RWPE1 (cell line): ENCODE measurements at regions not wholly inside any gene's neighbourhood (a gene's known extent, or its start where the extent isn't known, plus 50 kb on each side); places are given as distances from the start of the nearest gene placed in this dataset.

Experiments
- CTCF ChIA-PET: fragments of 350-600 bp; sonication (Branson Sonifier 250); formaldehyde crosslinking; extraction: SDS; loops from one replicate; lab custom pipeline; 2021; lab: Yijun Ruan, JAX
- POLR2A ChIA-PET: fragments of 400-600 bp; formaldehyde crosslinking; extraction: SDS; loops from one replicate; lab custom pipeline; 2020; ENCODE audit warnings: antibody characterized with exemption; ENCODE audit not compliant: low non-redundant PET; lab: Yijun Ruan, JAX
- DNase-seq: peaks from one replicate; pipeline ENCODE4 v3.0.0; 2012; ENCODE audit warnings: low spot score
- H3K27ac ChIP-seq: fragments of 450-650 bp; 2 replicates; pipeline ENCODE4 v1.5.1; 2017
- CTCF ChIP-seq: fragments of 450-650 bp; conservative IDR thresholded peaks from 2 replicates; pipeline ENCODE4 v1.5.1; 2017; ENCODE audit warnings: low read depth, mild to moderate bottlenecking

DNA sequence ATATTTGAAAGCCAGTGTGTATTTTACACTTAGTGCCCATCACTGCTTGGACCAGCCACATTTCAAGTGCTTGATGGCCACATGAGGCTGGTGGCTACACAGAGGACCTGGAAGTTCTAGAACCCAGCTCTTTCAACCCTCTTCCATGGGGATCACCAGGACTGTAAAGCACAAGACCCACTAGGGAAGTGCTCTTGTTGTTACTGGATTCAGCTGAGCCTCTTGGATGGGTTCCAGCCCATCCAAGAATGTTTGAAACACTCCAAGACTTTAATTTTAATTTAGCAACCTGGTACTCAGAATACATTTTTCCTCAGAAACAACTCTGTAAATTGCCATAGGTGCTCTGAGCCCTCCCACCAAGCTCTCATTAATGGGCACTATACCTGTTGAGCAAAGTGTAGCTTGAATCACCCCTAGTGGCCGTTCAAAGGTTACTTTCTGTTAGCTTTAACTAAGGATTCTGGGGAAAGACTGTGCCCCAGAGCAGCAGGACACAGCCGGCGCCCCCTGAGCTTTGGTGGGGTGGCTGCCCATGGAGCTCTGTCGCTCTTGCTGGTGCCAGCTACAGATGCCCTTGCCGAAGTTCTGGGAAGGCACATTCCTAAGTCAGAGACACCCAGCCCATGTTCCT, 212.4 kb downstream of the HSD17B3 start:
- TF ChIP-seq CTCF: no peak
- CTCF ChIA-PET: no interaction called here
- POLR2A ChIA-PET: no interaction called here
- DNase-seq: no peak
- no peak overlapping the region for H3K27ac ChIP-seq

GRCh38 chr9:96088510-96088909, 213.0 kb downstream of the ERCC6L2 start:
- CTCF ChIA-PET: interaction anchor here (0.5 to 0.7 kb wide), 3 partner anchors 17 to 130 kb away, joined by 3 to 5 read pairs (median 3); no protein-coding TSS in a partner anchor
- DNase-seq: no peak

DNA sequence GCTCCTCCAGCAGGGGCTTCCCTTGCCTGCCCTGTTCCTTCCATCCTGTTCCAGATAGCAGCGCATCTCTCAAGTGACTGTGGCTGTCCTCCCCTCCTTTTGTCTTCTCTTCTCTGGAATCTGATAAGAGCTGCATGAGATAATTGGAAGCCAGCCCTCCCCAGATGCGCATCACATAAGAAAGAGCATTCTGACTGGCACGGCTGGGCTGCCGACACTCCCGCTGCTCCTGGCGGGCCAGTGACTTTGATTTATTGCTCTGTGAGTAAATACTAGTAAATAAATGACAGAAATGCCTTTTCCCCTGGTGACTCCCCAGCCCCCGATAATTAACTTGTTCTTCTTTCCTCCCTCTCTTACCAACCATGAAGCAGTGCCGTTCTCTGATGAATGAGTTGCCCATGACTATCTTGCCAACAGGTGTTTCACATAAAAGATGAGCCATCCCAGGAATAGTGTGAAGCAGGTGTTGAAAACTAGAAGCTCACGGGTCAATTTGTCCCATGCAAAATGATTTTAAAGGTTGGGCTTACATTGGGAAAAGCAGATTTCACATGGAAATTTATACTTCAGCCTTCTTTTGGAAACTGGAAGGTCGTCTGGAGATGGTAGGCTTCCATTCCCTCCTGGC, 212.3 kb downstream of the ERCC6L2 start:
- no peak for TF ChIP-seq CTCF
- ChIA-PET POLR2A (no interaction called here), CTCF (no interaction called here)
- no peak overlapping the region for H3K27ac ChIP-seq
- no peak for DNase-seq

More at GRCh38 chr9:96088510-96088909, 213.0 kb downstream of the ERCC6L2 start:
- POLR2A ChIA-PET: no interaction called here
- TF ChIP-seq CTCF: no peak
- H3K27ac ChIP-seq: no peak overlapping the region

DNA sequence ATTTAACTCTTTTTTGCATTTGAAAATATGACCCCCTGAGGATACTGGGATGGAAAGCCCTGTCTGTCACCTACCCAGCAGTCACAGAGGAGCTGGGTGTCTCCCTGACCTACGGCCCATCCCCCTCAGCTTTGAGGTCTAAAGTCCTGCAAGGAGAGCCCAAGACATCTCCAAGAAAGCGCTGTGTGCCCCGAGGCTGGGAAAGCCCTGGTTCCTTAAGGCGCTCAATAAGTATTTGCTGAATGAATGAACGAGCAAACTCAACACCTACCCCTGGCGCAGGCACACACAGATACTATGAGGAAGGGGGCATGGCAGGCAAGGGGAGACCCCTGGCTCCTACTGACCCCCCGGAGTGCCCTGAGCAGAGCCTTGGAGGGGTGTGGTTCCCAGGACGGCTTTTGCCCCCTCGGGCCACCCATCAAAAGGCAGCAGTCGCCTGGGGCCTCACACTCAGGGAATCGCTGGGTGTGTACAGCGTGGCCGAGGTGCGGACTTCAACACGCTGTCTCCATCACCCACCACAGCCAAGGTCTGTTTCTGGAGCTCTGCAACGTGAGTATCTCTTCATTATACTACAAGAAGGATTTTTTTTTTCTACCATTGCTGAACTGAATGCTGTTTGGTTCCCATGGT, 211.6 kb downstream of the ERCC6L2 start:
- no peak overlapping the region for H3K27ac ChIP-seq
- TF ChIP-seq CTCF: no peak
- DNase-seq: no peak
- CTCF ChIA-PET: no interaction called here
- POLR2A ChIA-PET: no interaction called here

- ChIA-PET CTCF (no interaction called here), POLR2A (no interaction called here)
- no peak for TF ChIP-seq CTCF
- H3K27ac ChIP-seq: no peak overlapping the region
- DNase-seq: no peak
These were observed 210.1 kb downstream of the ERCC6L2 start for GRCh38 chr9:96085491-96086143.

- ChIA-PET CTCF (interaction anchor here (0.7 kb wide), 1 partner anchor 620 kb away, joined by 4 read pairs; no protein-coding TSS in a partner anchor), POLR2A (no interaction called here)
- TF ChIP-seq CTCF: no peak
- no peak for DNase-seq
- H3K27ac ChIP-seq: no peak overlapping the region
These were observed 208.8 kb downstream of the ERCC6L2 start for GRCh38 chr9:96084331-96084734.
